Astrocyte (in vitro differentiated cells and primary cell): ENCODE measurements at regions not wholly inside any gene's neighbourhood (a gene's known extent, or its start where the extent isn't known, plus 50 kb on each side); places are given as distances from the start of the nearest gene placed in this dataset.

Experiments
- EZH2 ChIP-seq: IDR thresholded peaks from 2 replicates; pipeline ENCODE4 v1.6.1; 2012; ENCODE audit warnings: mild to moderate bottlenecking, low read length, inconsistent platforms; ENCODE audit not compliant: insufficient read depth
- TF ChIP-seq, protein P1 (sequence below): IDR thresholded peaks from 2 replicates; pipeline ENCODE4 v1.5.1; 2011; ENCODE audit warnings: low read depth, mild to moderate bottlenecking, inconsistent platforms, low read length, moderate library complexity; ENCODE audit not compliant: insufficient read depth

DNA sequence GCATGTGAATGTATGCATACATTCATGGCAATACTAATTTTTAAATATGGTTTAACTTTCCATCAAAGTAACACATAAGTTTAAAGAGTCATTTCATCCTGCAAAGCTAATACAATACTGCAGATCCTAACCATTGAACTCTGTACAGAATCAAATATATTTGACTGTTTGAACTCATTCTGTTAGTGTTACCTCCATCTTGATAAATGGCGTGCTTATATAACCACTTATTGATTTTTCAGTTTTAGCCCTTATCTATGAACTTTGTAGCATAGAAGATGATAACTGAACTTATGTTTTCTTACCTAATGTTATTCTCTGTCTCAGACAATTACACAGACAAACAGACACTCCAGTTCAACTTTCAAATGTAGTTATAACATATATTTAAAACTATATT lies 731.0 kb upstream of the LRATD1 start:
- TF ChIP-seq, protein P1, sequence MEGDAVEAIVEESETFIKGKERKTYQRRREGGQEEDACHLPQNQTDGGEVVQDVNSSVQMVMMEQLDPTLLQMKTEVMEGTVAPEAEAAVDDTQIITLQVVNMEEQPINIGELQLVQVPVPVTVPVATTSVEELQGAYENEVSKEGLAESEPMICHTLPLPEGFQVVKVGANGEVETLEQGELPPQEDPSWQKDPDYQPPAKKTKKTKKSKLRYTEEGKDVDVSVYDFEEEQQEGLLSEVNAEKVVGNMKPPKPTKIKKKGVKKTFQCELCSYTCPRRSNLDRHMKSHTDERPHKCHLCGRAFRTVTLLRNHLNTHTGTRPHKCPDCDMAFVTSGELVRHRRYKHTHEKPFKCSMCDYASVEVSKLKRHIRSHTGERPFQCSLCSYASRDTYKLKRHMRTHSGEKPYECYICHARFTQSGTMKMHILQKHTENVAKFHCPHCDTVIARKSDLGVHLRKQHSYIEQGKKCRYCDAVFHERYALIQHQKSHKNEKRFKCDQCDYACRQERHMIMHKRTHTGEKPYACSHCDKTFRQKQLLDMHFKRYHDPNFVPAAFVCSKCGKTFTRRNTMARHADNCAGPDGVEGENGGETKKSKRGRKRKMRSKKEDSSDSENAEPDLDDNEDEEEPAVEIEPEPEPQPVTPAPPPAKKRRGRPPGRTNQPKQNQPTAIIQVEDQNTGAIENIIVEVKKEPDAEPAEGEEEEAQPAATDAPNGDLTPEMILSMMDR = no peak
- no peak for TF ChIP-seq EZH2
